ENCODE measurements at regions not wholly inside any gene's neighbourhood (a gene's known extent, or its start where the extent isn't known, plus 50 kb on each side); places are given as distances from the start of the nearest gene placed in this dataset.

DNA sequence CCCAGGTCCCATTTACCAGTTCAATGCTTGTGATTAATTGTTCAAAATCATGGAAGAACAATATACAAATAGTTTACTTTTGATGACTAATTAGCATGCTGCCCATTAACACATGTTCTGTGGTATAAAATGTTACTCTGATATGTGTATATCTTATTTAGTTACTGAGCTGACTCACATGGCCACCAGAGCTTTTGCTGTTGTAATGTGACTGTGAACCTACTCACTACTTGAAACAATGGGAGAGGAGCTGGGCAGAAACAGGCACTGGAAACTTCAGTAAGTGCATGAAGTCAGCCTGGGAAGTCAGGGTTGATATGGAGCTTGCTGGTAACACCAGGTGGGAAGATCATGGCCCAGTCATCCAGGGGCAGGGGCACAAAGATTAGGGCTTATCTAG, 72.7 kb upstream of the MAD2L1 start:
- TF ChIP-seq POLR2A (IDR thresholded peaks at IDR 0.05; ENCODE audit: low read depth, low read length) (no peak), POLR2AphosphoS5 (IDR thresholded peaks at IDR 0.05; ENCODE audit: low read depth, low read length) (no peak)

Measured in GM12892 (cell line).